ENCODE measurements at regions not wholly inside any gene's neighbourhood (a gene's known extent, or its start where the extent isn't known, plus 50 kb on each side); places are given as distances from the start of the nearest gene placed in this dataset.

GRCh38 chr16:11459722-11460121 is 114.5 kb downstream of the RMI2 start:
- ChIA-PET CTCF (interaction anchor here (1.1 kb wide), 1 partner anchor 72 kb away, joined by 4 read pairs; no protein-coding TSS in a partner anchor), POLR2A (no interaction called here)
- no peaks in the 10 kb centered on the region for H3K9me3 ChIP-seq (replicated peaks; ENCODE audit: control insufficient read depth, insufficient read depth, low read length)
- no peaks in the 10 kb centered on the region for H3K9me1 ChIP-seq (replicated peaks; ENCODE audit: control insufficient read depth, extremely low read depth, insufficient read depth, low read length)
- DNase-seq (ENCODE audit: low read depth, low spot score) (no peak), FAIRE-seq (no peak)
- H3K36me3 ChIP-seq (ENCODE audit: control insufficient read depth in 2 of 2, extremely low read depth in 1 of 2, insufficient read depth in 2 of 2, low read length in 2 of 2) = no peaks in the 10 kb centered on the region
- H3K4me1 ChIP-seq (ENCODE audit: control insufficient read depth, extremely low read depth, insufficient read depth, low read length) = no peaks in the 10 kb centered on the region
- dilution Hi-C loops (cut with MboI; ENCODE audit: extremely low pct_ligation_motif_present, low sequenced_read_pairs) (no loop called here), intact Hi-C loops (cut with micrococcal nuclease) (no loop called here)
- no peaks in the 10 kb centered on the region for H3K79me2 ChIP-seq (ENCODE audit: control insufficient read depth, insufficient read depth, low read length)
- H3K27ac ChIP-seq (ENCODE audit: insufficient read depth, low read depth, low read length) = no peak overlapping the region
- no TSS peak for BruUV-seq (replicated peaks)
- H3K4me3 ChIP-seq (replicated peaks in 1 of 3; ENCODE audit: insufficient read depth in 1 of 3, low read depth in 1 of 3, low read length in 3 of 3) = no peak overlapping the region
- no peak overlapping the region for H3K9ac ChIP-seq (replicated peaks; ENCODE audit: extremely low read depth, insufficient read depth, low read length)
- TF ChIP-seq GATA2 (IDR thresholded peaks at IDR 0.05; ENCODE audit: insufficient read depth, insufficient read length, low read depth, low read length) = no peak
- H2AFZ ChIP-seq (ENCODE audit: low read depth, low read length) = no peak overlapping the region
- H3K4me2 ChIP-seq (ENCODE audit: insufficient read depth, low read length) = no peak overlapping the region
- no peaks in the 10 kb centered on the region for H4K20me1 ChIP-seq (replicated peaks; ENCODE audit: control insufficient read depth, extremely low read depth, insufficient read depth, low read length)
- H3K27me3 ChIP-seq (ENCODE audit: control insufficient read depth in 2 of 2, insufficient read depth in 2 of 2, low read length in 2 of 2) = no peaks in the 10 kb centered on the region

DNA sequence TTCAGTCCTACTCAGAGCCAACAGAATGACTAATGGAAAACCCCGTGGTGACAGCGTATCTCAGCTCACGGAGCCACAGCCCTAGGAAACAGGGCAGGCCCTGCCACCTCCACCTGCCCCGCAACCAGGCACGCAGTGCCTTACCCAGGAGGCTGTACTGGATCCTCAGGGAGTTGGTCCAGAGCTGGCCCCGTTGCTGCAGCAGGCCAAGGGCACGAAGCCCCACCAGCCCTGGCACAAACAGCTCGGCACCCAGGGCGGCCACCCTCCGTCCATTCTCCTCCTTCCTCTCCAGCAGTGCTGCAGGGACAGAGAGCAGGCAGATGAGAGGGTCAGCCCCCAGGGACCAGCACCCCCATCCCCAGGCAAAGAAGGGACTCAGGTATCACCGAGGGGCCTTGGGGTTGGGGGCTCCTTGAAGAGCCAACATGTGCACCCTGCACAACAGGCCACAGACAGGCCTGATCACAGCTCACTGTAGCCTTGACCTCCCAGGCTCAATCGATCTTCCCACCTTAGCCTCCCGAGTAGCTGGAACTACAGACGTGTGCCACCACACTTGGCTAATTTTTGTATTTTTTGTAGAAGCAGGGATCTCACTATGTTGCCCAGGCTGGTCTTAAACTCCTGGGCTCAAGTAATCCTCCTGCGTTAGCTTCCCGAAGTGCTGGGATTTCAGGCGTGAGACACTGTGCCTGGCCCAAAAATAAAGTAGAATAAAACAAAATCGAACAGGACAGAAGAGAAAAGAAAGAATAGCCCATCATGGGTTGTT is 115.7 kb downstream of the RMI2 start:
- Histone ChIP-seq H3K79me2 (ENCODE audit: control insufficient read depth, insufficient read depth, low read length) (no peaks in the 10 kb centered on the region), H2AFZ (ENCODE audit: low read depth, low read length) (no peak overlapping the region), H3K9me1 (replicated peaks; ENCODE audit: control insufficient read depth, extremely low read depth, insufficient read depth, low read length) (no peaks in the 10 kb centered on the region), H3K4me3 (replicated peaks in 1 of 3; ENCODE audit: insufficient read depth in 1 of 3, low read depth in 1 of 3, low read length in 3 of 3) (no peak overlapping the region), H3K4me2 (ENCODE audit: insufficient read depth, low read length) (no peak overlapping the region), H4K20me1 (replicated peaks; ENCODE audit: control insufficient read depth, extremely low read depth, insufficient read depth, low read length) (no peaks in the 10 kb centered on the region), H3K9ac (replicated peaks; ENCODE audit: extremely low read depth, insufficient read depth, low read length) (no peak overlapping the region), H3K27ac (ENCODE audit: insufficient read depth, low read depth, low read length) (no peak overlapping the region), H3K27me3 (ENCODE audit: control insufficient read depth in 2 of 2, insufficient read depth in 2 of 2, low read length in 2 of 2) (no peaks in the 10 kb centered on the region), H3K9me3 (replicated peaks; ENCODE audit: control insufficient read depth, insufficient read depth, low read length) (no peaks in the 10 kb centered on the region), H3K4me1 (ENCODE audit: control insufficient read depth, extremely low read depth, insufficient read depth, low read length) (no peaks in the 10 kb centered on the region), H3K36me3 (ENCODE audit: control insufficient read depth in 2 of 2, extremely low read depth in 1 of 2, insufficient read depth in 2 of 2, low read length in 2 of 2) (no peaks in the 10 kb centered on the region)
- FAIRE-seq (no peak), DNase-seq (ENCODE audit: low read depth, low spot score) (no peak)
- dilution Hi-C loops (cut with MboI; ENCODE audit: extremely low pct_ligation_motif_present, low sequenced_read_pairs) = no loop called here
- POLR2A ChIA-PET = no interaction called here
- CTCF ChIA-PET = interaction anchor here (1.1 kb wide), 1 partner anchor 71 kb away, joined by 4 read pairs; no protein-coding TSS in a partner anchor
- TF ChIP-seq, protein P1, sequence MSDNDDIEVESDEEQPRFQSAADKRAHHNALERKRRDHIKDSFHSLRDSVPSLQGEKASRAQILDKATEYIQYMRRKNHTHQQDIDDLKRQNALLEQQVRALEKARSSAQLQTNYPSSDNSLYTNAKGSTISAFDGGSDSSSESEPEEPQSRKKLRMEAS (IDR thresholded peaks at IDR 0.05; ENCODE audit: insufficient read depth, insufficient read length) = no peak
- BruUV-seq (replicated peaks) = no TSS peak
- intact Hi-C loops (cut with micrococcal nuclease) = no loop called here
